GM12892 (cell line): ENCODE measurements at regions not wholly inside any gene's neighbourhood (a gene's known extent, or its start where the extent isn't known, plus 50 kb on each side); places are given as distances from the start of the nearest gene placed in this dataset.

ENCODE experiments used
- POLR2A ChIP-seq: IDR thresholded peaks from 2 replicates; pipeline ENCODE4 v1.6.1; 2011; ENCODE audit warnings: low read depth, low read length, control low read depth
- POLR2AphosphoS5 ChIP-seq: IDR thresholded peaks from 2 replicates; pipeline ENCODE4 v1.6.1; 2011; ENCODE audit warnings: low read depth, low read length, control low read depth
- TAF1 ChIP-seq: IDR thresholded peaks from 2 replicates; pipeline ENCODE4 v1.6.1; 2011; ENCODE audit warnings: low read depth, mild to moderate bottlenecking, control low read depth, low read length, borderline replicate concordance

GRCh38 chr2:59233448-59233847 is 992.3 kb upstream of the FANCL start:
- TF ChIP-seq POLR2A (no peak), TAF1 (no peak), POLR2AphosphoS5 (no peak)
